ENCODE measurements at regions not wholly inside any gene's neighbourhood (a gene's known extent, or its start where the extent isn't known, plus 50 kb on each side); places are given as distances from the start of the nearest gene placed in this dataset.

GRCh38 chr1:201690528-201690927 is 138.4 kb upstream of the IPO9 start:
- TF ChIP-seq CTCF (IDR thresholded peaks at IDR 0.05; ENCODE audit: low read depth, low read length, missing input control): no peak
- no peak for TF ChIP-seq MAX (IDR thresholded peaks at IDR 0.05)
- TF ChIP-seq JUND (IDR thresholded peaks at IDR 0.05): no peak
- no peak for TF ChIP-seq FOXA1 (IDR thresholded peaks at IDR 0.05)
- TF ChIP-seq GABPA (IDR thresholded peaks at IDR 0.05 in 1 of 2, conservative IDR thresholded peaks at IDR 0.05 in 1 of 2): no peak
- TF ChIP-seq HNF4A (conservative IDR thresholded peaks at IDR 0.05): no peak
- TF ChIP-seq ATF3 (IDR thresholded peaks at IDR 0.05): no peak
- TF ChIP-seq FOXA2 (IDR thresholded peaks at IDR 0.05): no peak
- no peak for TF ChIP-seq RAD21 (IDR thresholded peaks at IDR 0.05)
- no peak for TF ChIP-seq RXRA (IDR thresholded peaks at IDR 0.05)
- TF ChIP-seq YY1 (IDR thresholded peaks at IDR 0.05): no peak
- no peak for TF ChIP-seq EGR1 (IDR thresholded peaks at IDR 0.05; ENCODE audit: low read depth in 2 of 2)
- TF ChIP-seq TAF1 (conservative IDR thresholded peaks at IDR 0.05): no peak
- TF ChIP-seq REST (IDR thresholded peaks at IDR 0.05): no peak

Data from liver (tissue), 3 donors.